IPS-18a (cell line): ENCODE measurements at regions not wholly inside any gene's neighbourhood (a gene's known extent, or its start where the extent isn't known, plus 50 kb on each side); places are given as distances from the start of the nearest gene placed in this dataset.

Source experiments
- H3K27ac ChIP-seq: one replicate; pipeline ENCODE4 v1.5.1; 2013; ENCODE audit warnings: low read length
- H3K27me3 ChIP-seq: one replicate; pipeline ENCODE4 v1.6.1; 2013; ENCODE audit warnings: mild to moderate bottlenecking, low read length; ENCODE audit not compliant: control insufficient read depth, insufficient read depth
- H3K36me3 ChIP-seq: one replicate; pipeline ENCODE4 v1.6.1; 2013; ENCODE audit warnings: low read depth, low read length; ENCODE audit not compliant: control insufficient read depth
- H3K4me1 ChIP-seq: one replicate; pipeline ENCODE4 v1.6.1; 2013; ENCODE audit warnings: low read depth, low read length; ENCODE audit not compliant: control insufficient read depth
- H3K4me3 ChIP-seq: one replicate; pipeline ENCODE4 v1.5.1; 2013; ENCODE audit warnings: low read length
- H3K9ac ChIP-seq: one replicate; pipeline ENCODE4 v1.6.1; 2013; ENCODE audit warnings: mild to moderate bottlenecking, low read length, moderate library complexity
- H3K9me3 ChIP-seq: one replicate; pipeline ENCODE4 v1.6.1; 2013; ENCODE audit warnings: low read depth, low read length; ENCODE audit not compliant: control insufficient read depth

- no peaks in the 10 kb centered on the region for H3K4me1 ChIP-seq
- H3K4me3 ChIP-seq: no peak overlapping the region
- H3K27ac ChIP-seq: no peak overlapping the region
- H3K27me3 ChIP-seq: no peaks in the 10 kb centered on the region
- H3K36me3 ChIP-seq: no peaks in the 10 kb centered on the region
- no peak overlapping the region for H3K9ac ChIP-seq
- no peaks in the 10 kb centered on the region for H3K9me3 ChIP-seq
These were observed 739.0 kb upstream of the NCAM2 start for GRCh38 chr21:20259031-20259867.

DNA sequence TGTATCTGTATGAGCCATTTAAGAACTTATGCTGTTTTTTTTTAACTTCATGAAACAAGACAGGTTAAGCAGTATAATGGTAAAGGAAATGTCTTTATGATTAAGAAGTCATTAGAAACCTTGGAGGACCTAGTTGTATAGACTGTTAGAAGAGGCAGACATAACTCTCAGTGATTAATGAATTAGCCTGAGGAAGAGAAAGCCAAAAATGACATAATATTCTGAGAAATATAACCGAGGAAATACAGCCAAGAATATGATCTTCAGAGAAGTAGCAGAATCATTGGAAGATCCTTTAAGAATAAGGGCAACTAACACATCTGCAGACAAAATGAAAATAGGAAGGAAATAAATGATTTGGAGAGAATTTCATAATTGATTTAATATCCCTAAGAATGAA lies 738.1 kb upstream of the NCAM2 start:
- no peak overlapping the region for H3K4me3 ChIP-seq
- no peak overlapping the region for H3K9ac ChIP-seq
- H3K9me3 ChIP-seq: no peaks in the 10 kb centered on the region
- H3K36me3 ChIP-seq: no peaks in the 10 kb centered on the region
- H3K4me1 ChIP-seq: no peaks in the 10 kb centered on the region
- no peak overlapping the region for H3K27ac ChIP-seq
- no peaks in the 10 kb centered on the region for H3K27me3 ChIP-seq

DNA sequence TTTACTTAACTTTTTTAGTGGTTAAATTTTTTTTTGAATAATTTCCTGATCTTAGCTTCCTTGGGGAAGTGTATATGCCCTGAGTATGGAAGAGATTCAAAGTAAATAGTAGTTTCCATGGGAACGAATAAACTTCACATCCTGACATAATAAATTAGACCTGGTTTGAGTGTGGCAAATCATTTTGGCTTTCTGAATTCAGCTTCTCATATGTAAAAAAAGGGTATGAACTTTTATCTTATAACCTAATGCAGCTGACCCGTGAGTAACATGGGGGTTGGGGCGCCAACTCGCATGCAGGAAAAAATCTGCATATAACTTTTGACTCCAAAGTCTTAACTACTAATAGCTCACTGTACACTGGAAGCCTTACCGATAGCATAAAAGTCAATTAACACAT lies 736.8 kb upstream of the NCAM2 start:
- no peak overlapping the region for H3K4me3 ChIP-seq

GRCh38 chr21:20265707-20266440 lies 732.3 kb upstream of the NCAM2 start:
- Histone ChIP-seq H3K36me3 (no peaks in the 10 kb centered on the region), H3K4me1 (no peaks in the 10 kb centered on the region), H3K9ac (no peak overlapping the region), H3K9me3 (no peaks in the 10 kb centered on the region), H3K27me3 (no peaks in the 10 kb centered on the region), H3K4me3 (no peak overlapping the region), H3K27ac (no peak overlapping the region)

More for the DNA sequence above, 736.8 kb upstream of the NCAM2 start:
- Histone ChIP-seq H3K27ac (no peak overlapping the region), H3K27me3 (no peaks in the 10 kb centered on the region), H3K4me1 (no peaks in the 10 kb centered on the region), H3K9ac (no peak overlapping the region), H3K9me3 (no peaks in the 10 kb centered on the region), H3K36me3 (no peaks in the 10 kb centered on the region)

DNA sequence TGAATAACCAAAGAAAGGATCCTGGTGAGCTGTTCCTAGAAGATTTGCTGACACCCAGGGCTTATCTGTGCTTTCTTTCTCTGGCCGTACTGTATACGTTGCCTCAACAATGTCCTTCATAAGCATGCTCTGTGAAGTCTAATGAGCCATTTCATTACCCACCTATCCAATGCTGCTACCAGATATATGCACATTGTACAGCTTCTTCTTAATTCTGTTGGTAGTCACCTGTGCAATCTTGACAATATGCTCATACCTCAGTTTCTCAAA lies 731.8 kb upstream of the NCAM2 start:
- H3K36me3 ChIP-seq: no peaks in the 10 kb centered on the region
- no peaks in the 10 kb centered on the region for H3K27me3 ChIP-seq
- no peak overlapping the region for H3K27ac ChIP-seq
- no peak overlapping the region for H3K9ac ChIP-seq
- no peaks in the 10 kb centered on the region for H3K9me3 ChIP-seq
- H3K4me3 ChIP-seq: no peak overlapping the region
- H3K4me1 ChIP-seq: no peaks in the 10 kb centered on the region

GRCh38 chr21:20270365-20271055 lies 727.7 kb upstream of the NCAM2 start:
- Histone ChIP-seq H3K4me3 (no peak overlapping the region), H3K36me3 (no peaks in the 10 kb centered on the region), H3K27me3 (no peaks in the 10 kb centered on the region), H3K9me3 (no peaks in the 10 kb centered on the region), H3K27ac (no peak overlapping the region), H3K4me1 (peaks cover 2% of the 10 kb centered on the region), H3K9ac (no peak overlapping the region)

GRCh38 chr21:20272791-20273362 lies 725.3 kb upstream of the NCAM2 start:
- Histone ChIP-seq H3K9ac (no peak overlapping the region), H3K27me3 (no peaks in the 10 kb centered on the region), H3K36me3 (no peaks in the 10 kb centered on the region), H3K27ac (no peak overlapping the region), H3K4me1 (peaks cover 19% of the 10 kb centered on the region), H3K4me3 (no peak overlapping the region), H3K9me3 (no peaks in the 10 kb centered on the region)

GRCh38 chr21:20276377-20276776 lies 721.8 kb upstream of the NCAM2 start:
- Histone ChIP-seq H3K9me3 (no peaks in the 10 kb centered on the region), H3K27ac (no peak overlapping the region), H3K36me3 (no peaks in the 10 kb centered on the region), H3K9ac (no peak overlapping the region), H3K27me3 (no peaks in the 10 kb centered on the region), H3K4me1 (peaks cover 22% of the 10 kb centered on the region), H3K4me3 (no peak overlapping the region)

GRCh38 chr21:20276954-20277353 lies 721.3 kb upstream of the NCAM2 start:
- H3K36me3 ChIP-seq: no peaks in the 10 kb centered on the region
- no peak overlapping the region for H3K9ac ChIP-seq
- H3K4me1 ChIP-seq: peaks cover 22% of the 10 kb centered on the region
- H3K9me3 ChIP-seq: no peaks in the 10 kb centered on the region
- no peak overlapping the region for H3K27ac ChIP-seq
- no peaks in the 10 kb centered on the region for H3K27me3 ChIP-seq
- H3K4me3 ChIP-seq: no peak overlapping the region

DNA sequence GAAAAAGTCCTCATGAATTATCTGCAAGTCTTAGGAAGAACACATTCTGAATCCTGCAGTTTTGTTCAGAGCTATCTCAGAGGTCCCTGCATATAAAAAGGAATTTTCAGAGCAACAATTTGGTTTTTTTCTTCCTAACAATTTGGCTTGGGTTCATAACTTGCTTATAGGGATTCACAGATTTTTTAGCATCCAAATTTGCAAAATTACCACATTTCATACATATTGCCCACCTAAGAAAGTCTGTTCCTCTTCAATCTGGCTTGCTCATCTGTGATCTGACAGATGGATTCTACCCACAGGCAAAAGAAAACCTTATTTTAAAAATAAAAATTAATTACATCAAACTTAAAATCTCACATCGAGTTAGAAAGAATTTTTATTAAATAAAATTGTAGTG lies 714.4 kb upstream of the NCAM2 start:
- no peaks in the 10 kb centered on the region for H3K27me3 ChIP-seq
- H3K9me3 ChIP-seq: peaks cover 3% of the 10 kb centered on the region
- no peak overlapping the region for H3K4me3 ChIP-seq
- no peaks in the 10 kb centered on the region for H3K4me1 ChIP-seq
- no peak overlapping the region for H3K9ac ChIP-seq
- H3K36me3 ChIP-seq: no peaks in the 10 kb centered on the region
- no peak overlapping the region for H3K27ac ChIP-seq

DNA sequence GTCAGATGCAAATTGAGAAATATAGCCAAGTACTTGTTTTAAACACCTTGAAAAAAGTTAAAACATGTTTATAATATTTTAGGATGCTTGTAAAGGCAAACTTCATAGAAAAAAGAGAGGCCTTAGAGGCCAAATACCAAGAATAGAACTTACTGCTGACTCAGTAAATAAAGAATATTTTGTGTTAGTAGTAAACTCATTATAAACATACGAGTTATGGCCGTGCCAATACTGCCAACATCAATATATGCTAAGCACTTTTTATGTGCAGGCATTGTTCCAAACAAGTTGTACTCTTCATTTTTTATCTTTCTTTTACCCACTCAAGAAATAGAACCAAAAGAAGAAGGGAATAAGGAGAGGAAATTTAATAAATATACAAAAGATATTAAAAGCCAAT lies 705.9 kb upstream of the NCAM2 start:
- no peak overlapping the region for H3K9ac ChIP-seq
- H3K9me3 ChIP-seq: no peaks in the 10 kb centered on the region
- H3K36me3 ChIP-seq: no peaks in the 10 kb centered on the region
- H3K4me3 ChIP-seq: no peak overlapping the region
- no peaks in the 10 kb centered on the region for H3K4me1 ChIP-seq
- H3K27me3 ChIP-seq: no peaks in the 10 kb centered on the region
- H3K27ac ChIP-seq: no peak overlapping the region
